ENCODE measurements at regions not wholly inside any gene's neighbourhood (a gene's known extent, or its start where the extent isn't known, plus 50 kb on each side); places are given as distances from the start of the nearest gene placed in this dataset.

- Histone ChIP-seq H3K4me3 (ENCODE audit: low read depth in 1 of 2, low read length in 2 of 2) (no peak overlapping the region), H3K36me3 (ENCODE audit: insufficient read depth, low read length) (no peaks in the 10 kb centered on the region), H3K4me1 (ENCODE audit: insufficient read depth, low read length) (no peaks in the 10 kb centered on the region), H3K9ac (ENCODE audit: low read length) (no peak overlapping the region), H3K27me3 (ENCODE audit: control insufficient read depth in 1 of 2, insufficient read depth in 2 of 2, low read length in 2 of 2) (no peaks in the 10 kb centered on the region), H3K9me3 (ENCODE audit: low read length) (no peaks in the 10 kb centered on the region), H3K27ac (ENCODE audit: low read depth, low read length) (no peak overlapping the region)
Observed at GRCh38 chr6:23091795-23092194, 522.4 kb downstream of the HDGFL1 start.

GRCh38 chr6:23096876-23097275 lies 527.5 kb downstream of the HDGFL1 start:
- no peaks in the 10 kb centered on the region for H3K4me1 ChIP-seq (ENCODE audit: insufficient read depth, low read length)
- H3K27me3 ChIP-seq (ENCODE audit: control insufficient read depth in 1 of 2, insufficient read depth in 2 of 2, low read length in 2 of 2) = no peaks in the 10 kb centered on the region
- no peak overlapping the region for H3K9ac ChIP-seq (ENCODE audit: low read length)
- H3K4me3 ChIP-seq (ENCODE audit: low read depth in 1 of 2, low read length in 2 of 2) = no peak overlapping the region
- H3K9me3 ChIP-seq (ENCODE audit: low read length) = no peaks in the 10 kb centered on the region
- no peaks in the 10 kb centered on the region for H3K36me3 ChIP-seq (ENCODE audit: insufficient read depth, low read length)
- no peak overlapping the region for H3K27ac ChIP-seq (ENCODE audit: low read depth, low read length)

- no peak overlapping the region for H3K9ac ChIP-seq (ENCODE audit: low read length)
- no peak overlapping the region for H3K4me3 ChIP-seq (ENCODE audit: low read depth in 1 of 2, low read length in 2 of 2)
- H3K36me3 ChIP-seq (ENCODE audit: insufficient read depth, low read length) = no peaks in the 10 kb centered on the region
- no peaks in the 10 kb centered on the region for H3K27me3 ChIP-seq (ENCODE audit: control insufficient read depth in 1 of 2, insufficient read depth in 2 of 2, low read length in 2 of 2)
- H3K4me1 ChIP-seq (ENCODE audit: insufficient read depth, low read length) = no peaks in the 10 kb centered on the region
- no peaks in the 10 kb centered on the region for H3K9me3 ChIP-seq (ENCODE audit: low read length)
- H3K27ac ChIP-seq (ENCODE audit: low read depth, low read length) = no peak overlapping the region
Observed at GRCh38 chr6:23097566-23097965, 528.2 kb downstream of the HDGFL1 start.

GRCh38 chr6:23106951-23107350 lies 537.6 kb downstream of the HDGFL1 start:
- no peak overlapping the region for H3K4me3 ChIP-seq (ENCODE audit: low read depth in 1 of 2, low read length in 2 of 2)
- H3K27me3 ChIP-seq (ENCODE audit: control insufficient read depth in 1 of 2, insufficient read depth in 2 of 2, low read length in 2 of 2) = no peaks in the 10 kb centered on the region
- H3K9me3 ChIP-seq (ENCODE audit: low read length) = no peaks in the 10 kb centered on the region
- H3K27ac ChIP-seq (ENCODE audit: low read depth, low read length) = no peak overlapping the region
- H3K4me1 ChIP-seq (ENCODE audit: insufficient read depth, low read length) = no peaks in the 10 kb centered on the region
- H3K9ac ChIP-seq (ENCODE audit: low read length) = no peak overlapping the region
- H3K36me3 ChIP-seq (ENCODE audit: insufficient read depth, low read length) = no peaks in the 10 kb centered on the region

GRCh38 chr6:23111984-23112383 lies 542.6 kb downstream of the HDGFL1 start:
- Histone ChIP-seq H3K27ac (ENCODE audit: low read depth, low read length) (no peak overlapping the region), H3K4me3 (ENCODE audit: low read depth in 1 of 2, low read length in 2 of 2) (no peak overlapping the region), H3K4me1 (ENCODE audit: insufficient read depth, low read length) (no peaks in the 10 kb centered on the region), H3K9me3 (ENCODE audit: low read length) (no peaks in the 10 kb centered on the region), H3K27me3 (ENCODE audit: control insufficient read depth in 1 of 2, insufficient read depth in 2 of 2, low read length in 2 of 2) (no peaks in the 10 kb centered on the region), H3K9ac (ENCODE audit: low read length) (no peak overlapping the region), H3K36me3 (ENCODE audit: insufficient read depth, low read length) (no peaks in the 10 kb centered on the region)

- Histone ChIP-seq H3K9me3 (ENCODE audit: low read length) (no peaks in the 10 kb centered on the region), H3K36me3 (ENCODE audit: insufficient read depth, low read length) (no peaks in the 10 kb centered on the region), H3K9ac (ENCODE audit: low read length) (no peak overlapping the region), H3K4me1 (ENCODE audit: insufficient read depth, low read length) (no peaks in the 10 kb centered on the region), H3K4me3 (ENCODE audit: low read depth in 1 of 2, low read length in 2 of 2) (no peak overlapping the region), H3K27ac (ENCODE audit: low read depth, low read length) (no peak overlapping the region), H3K27me3 (ENCODE audit: control insufficient read depth in 1 of 2, insufficient read depth in 2 of 2, low read length in 2 of 2) (no peaks in the 10 kb centered on the region)
Observed at GRCh38 chr6:23114812-23115504, 545.6 kb downstream of the HDGFL1 start.

- Histone ChIP-seq H3K9me3 (ENCODE audit: low read length) (no peaks in the 10 kb centered on the region), H3K36me3 (ENCODE audit: insufficient read depth, low read length) (no peaks in the 10 kb centered on the region), H3K4me3 (ENCODE audit: low read depth in 1 of 2, low read length in 2 of 2) (no peak overlapping the region), H3K27ac (ENCODE audit: low read depth, low read length) (no peak overlapping the region), H3K27me3 (ENCODE audit: control insufficient read depth in 1 of 2, insufficient read depth in 2 of 2, low read length in 2 of 2) (no peaks in the 10 kb centered on the region), H3K9ac (ENCODE audit: low read length) (no peak overlapping the region), H3K4me1 (ENCODE audit: insufficient read depth, low read length) (no peaks in the 10 kb centered on the region)
Observed at GRCh38 chr6:23137611-23138010, 568.2 kb downstream of the HDGFL1 start.

GRCh38 chr6:23140871-23141270 lies 571.5 kb downstream of the HDGFL1 start:
- Histone ChIP-seq H3K4me3 (ENCODE audit: low read depth in 1 of 2, low read length in 2 of 2) (no peak overlapping the region), H3K9me3 (ENCODE audit: low read length) (no peaks in the 10 kb centered on the region), H3K27ac (ENCODE audit: low read depth, low read length) (no peak overlapping the region), H3K27me3 (ENCODE audit: control insufficient read depth in 1 of 2, insufficient read depth in 2 of 2, low read length in 2 of 2) (no peaks in the 10 kb centered on the region), H3K9ac (ENCODE audit: low read length) (no peak overlapping the region), H3K4me1 (ENCODE audit: insufficient read depth, low read length) (no peaks in the 10 kb centered on the region), H3K36me3 (ENCODE audit: insufficient read depth, low read length) (no peaks in the 10 kb centered on the region)

- no peaks in the 10 kb centered on the region for H3K36me3 ChIP-seq (ENCODE audit: insufficient read depth, low read length)
- no peak overlapping the region for H3K4me3 ChIP-seq (ENCODE audit: low read depth in 1 of 2, low read length in 2 of 2)
- no peaks in the 10 kb centered on the region for H3K4me1 ChIP-seq (ENCODE audit: insufficient read depth, low read length)
- H3K9ac ChIP-seq (ENCODE audit: low read length) = no peak overlapping the region
- H3K27me3 ChIP-seq (ENCODE audit: control insufficient read depth in 1 of 2, insufficient read depth in 2 of 2, low read length in 2 of 2) = no peaks in the 10 kb centered on the region
- no peaks in the 10 kb centered on the region for H3K9me3 ChIP-seq (ENCODE audit: low read length)
- H3K27ac ChIP-seq (ENCODE audit: low read depth, low read length) = no peak overlapping the region
Observed at GRCh38 chr6:23145781-23146180, 576.4 kb downstream of the HDGFL1 start.

GRCh38 chr6:23154159-23154558 lies 584.8 kb downstream of the HDGFL1 start:
- H3K27me3 ChIP-seq (ENCODE audit: control insufficient read depth in 1 of 2, insufficient read depth in 2 of 2, low read length in 2 of 2) = no peaks in the 10 kb centered on the region
- H3K27ac ChIP-seq (ENCODE audit: low read depth, low read length) = no peak overlapping the region
- no peak overlapping the region for H3K4me3 ChIP-seq (ENCODE audit: low read depth in 1 of 2, low read length in 2 of 2)
- no peaks in the 10 kb centered on the region for H3K4me1 ChIP-seq (ENCODE audit: insufficient read depth, low read length)
- no peaks in the 10 kb centered on the region for H3K9me3 ChIP-seq (ENCODE audit: low read length)
- H3K36me3 ChIP-seq (ENCODE audit: insufficient read depth, low read length) = no peaks in the 10 kb centered on the region
- no peak overlapping the region for H3K9ac ChIP-seq (ENCODE audit: low read length)

- Histone ChIP-seq H3K27me3 (ENCODE audit: control insufficient read depth in 1 of 2, insufficient read depth in 2 of 2, low read length in 2 of 2) (no peaks in the 10 kb centered on the region), H3K9me3 (ENCODE audit: low read length) (no peaks in the 10 kb centered on the region), H3K4me3 (ENCODE audit: low read depth in 1 of 2, low read length in 2 of 2) (no peak overlapping the region), H3K9ac (ENCODE audit: low read length) (no peak overlapping the region), H3K36me3 (ENCODE audit: insufficient read depth, low read length) (no peaks in the 10 kb centered on the region), H3K4me1 (ENCODE audit: insufficient read depth, low read length) (no peaks in the 10 kb centered on the region), H3K27ac (ENCODE audit: low read depth, low read length) (no peak overlapping the region)
Observed at GRCh38 chr6:23170049-23170448, 600.7 kb downstream of the HDGFL1 start.

- no peak overlapping the region for H3K27ac ChIP-seq (ENCODE audit: low read depth, low read length)
- H3K9me3 ChIP-seq (ENCODE audit: low read length) = no peaks in the 10 kb centered on the region
- H3K9ac ChIP-seq (ENCODE audit: low read length) = no peak overlapping the region
- no peaks in the 10 kb centered on the region for H3K4me1 ChIP-seq (ENCODE audit: insufficient read depth, low read length)
- no peak overlapping the region for H3K4me3 ChIP-seq (ENCODE audit: low read depth in 1 of 2, low read length in 2 of 2)
- no peaks in the 10 kb centered on the region for H3K27me3 ChIP-seq (ENCODE audit: control insufficient read depth in 1 of 2, insufficient read depth in 2 of 2, low read length in 2 of 2)
- no peaks in the 10 kb centered on the region for H3K36me3 ChIP-seq (ENCODE audit: insufficient read depth, low read length)
Observed at GRCh38 chr6:23173234-23173633, 603.9 kb downstream of the HDGFL1 start.

Measured in muscle layer of colon (tissue), 2 donors.